Gastroesophageal sphincter (tissue), 4 donors: ENCODE measurements at regions not wholly inside any gene's neighbourhood (a gene's known extent, or its start where the extent isn't known, plus 50 kb on each side); places are given as distances from the start of the nearest gene placed in this dataset.

Experiments used
- ATAC-seq: fragments of 150-250 bp; one replicate; pipeline ENCODE4 v1.9.1; 2016; ENCODE audit warnings: mild to moderate bottlenecking, moderate library complexity
- H3K27ac ChIP-seq, 4 donors: fragments of 200-600 bp; sonication (generic) in 3 of 4; 1 replicate in 3 of 4; 2 replicates in 1 of 4; pipeline ENCODE4 v1.5.1; 2016 to 2019
- H3K27me3 ChIP-seq: fragments of 200-600 bp; sonication (generic); one replicate; pipeline ENCODE4 v1.5.1; 2019
- H3K36me3 ChIP-seq, 2 donors: fragments of 200-600 bp; sonication (generic); one replicate each; pipeline ENCODE4 v1.5.1; 2019; ENCODE audit warnings: control low read depth in 1 of 2
- H3K4me1 ChIP-seq, 3 donors: fragments of 200-600 bp; sonication (generic); 1 replicate in 2 of 3; 2 replicates in 1 of 3; pipeline ENCODE4 v1.5.1; 2016 to 2019; ENCODE audit warnings: control low read depth in 2 of 3
- H3K4me3 ChIP-seq, 2 donors: fragments of 200-600 bp; sonication (generic); one replicate each; pipeline ENCODE4 v1.5.1; 2019; ENCODE audit warnings: mild to moderate bottlenecking in 1 of 2, moderate library complexity in 1 of 2
- H3K9me3 ChIP-seq, 3 donors: fragments of 200-600 bp; sonication (generic); one replicate each; pipeline ENCODE4 v1.5.1; 2017 to 2019; ENCODE audit warnings: control low read depth in 2 of 3
- CTCF ChIP-seq, 4 experiments: fragments of 200-600 bp in 2 of 4; fragments of 450-650 bp in 2 of 4; sonication (generic) in 1 of 4; IDR thresholded peaks; one replicate each; pipeline ENCODE4 v1.5.1; 2017 to 2019; ENCODE audit warnings: antibody characterized with exemption in 4 of 4, mild to moderate bottlenecking in 2 of 4, moderate library complexity in 2 of 4
- EP300 ChIP-seq: sonication (generic); formaldehyde crosslinking; IDR thresholded peaks from one replicate; pipeline ENCODE4 v1.6.1; 2017; ENCODE audit warnings: antibody characterized with exemption, mild to moderate bottlenecking
- POLR2A ChIP-seq, 2 donors: fragments of 450-650 bp; IDR thresholded peaks; one replicate each; pipeline ENCODE4 v1.6.1; 2017; ENCODE audit warnings: antibody characterized with exemption in 2 of 2, mild to moderate bottlenecking in 2 of 2, moderate library complexity in 1 of 2
- POLR2AphosphoS5 ChIP-seq: sonication (generic); formaldehyde crosslinking; IDR thresholded peaks from one replicate; pipeline ENCODE4 v1.6.1; 2017; ENCODE audit warnings: antibody characterized with exemption
- WGBS, 2 donors: methylation state at CpG; one replicate each; pipeline ENCODE4 v1.1.5; 2018; ENCODE audit warnings: low coverage in 1 of 2; 5-methylcytosine and 5-hydroxymethylcytosine counted together

- no peak for TF ChIP-seq CTCF (IDR thresholded peaks at IDR 0.05)
- no peak for TF ChIP-seq POLR2A (IDR thresholded peaks at IDR 0.05)
- no peak for TF ChIP-seq POLR2AphosphoS5
- no peak for TF ChIP-seq EP300
- Histone ChIP-seq H3K27me3 (no peaks in the 10 kb centered on the region), H3K4me3 (no peak overlapping the region), H3K36me3 (no peaks in the 10 kb centered on the region), H3K27ac (no peak overlapping the region), H3K4me1 (no peaks in the 10 kb centered on the region), H3K9me3 (no peaks in the 10 kb centered on the region)
- ATAC-seq, result no peak
- 38 to 71% methylated on average over 1 to 2 of the region's 4 CpGs for WGBS, 2 donors
These were observed 81.5 kb downstream of the PJA1 start for GRCh38 chrX:69083801-69084200.

- Histone ChIP-seq H3K36me3 (no peaks in the 10 kb centered on the region), H3K9me3 (no peaks in the 10 kb centered on the region), H3K27ac (no peak overlapping the region), H3K4me1 (no peaks in the 10 kb centered on the region), H3K27me3 (no peaks in the 10 kb centered on the region), H3K4me3 (no peak overlapping the region)
- WGBS, 2 donors, result 85% methylated on average over 3 of the region's 3 CpGs; no CpG with 5 or more reads in 1 of the 2 donors
- no peak for ATAC-seq
- no peak for TF ChIP-seq CTCF (IDR thresholded peaks at IDR 0.05)
- TF ChIP-seq POLR2A (IDR thresholded peaks at IDR 0.05), result no peak
- no peak for TF ChIP-seq POLR2AphosphoS5
- TF ChIP-seq EP300, result no peak
These were observed 81.9 kb downstream of the PJA1 start for GRCh38 chrX:69083361-69083760.

GRCh38 chrX:69082753-69083150 is 82.5 kb downstream of the PJA1 start:
- Histone ChIP-seq H3K27me3 (no peaks in the 10 kb centered on the region), H3K4me1 (no peaks in the 10 kb centered on the region), H3K9me3 (no peaks in the 10 kb centered on the region), H3K36me3 (no peaks in the 10 kb centered on the region), H3K4me3 (no peak overlapping the region), H3K27ac (no peak overlapping the region)
- TF ChIP-seq POLR2AphosphoS5 (no peak), CTCF (IDR thresholded peaks at IDR 0.05) (no peak), EP300 (no peak), POLR2A (IDR thresholded peaks at IDR 0.05) (no peak)
- ATAC-seq, result no peak
- 80% methylated on average over 3 of the region's 7 CpGs; no CpG with 5 or more reads in 1 of the 2 donors for WGBS, 2 donors

- Histone ChIP-seq H3K4me1 (no peaks in the 10 kb centered on the region), H3K27me3 (no peaks in the 10 kb centered on the region), H3K27ac (no peak overlapping the region), H3K36me3 (no peaks in the 10 kb centered on the region), H3K9me3 (no peaks in the 10 kb centered on the region), H3K4me3 (no peak overlapping the region)
- 67 to 70% methylated on average over 1 to 2 of the region's 10 CpGs for WGBS, 2 donors
- no peak for ATAC-seq
- TF ChIP-seq EP300, result no peak
- TF ChIP-seq POLR2A (IDR thresholded peaks at IDR 0.05), result no peak
- TF ChIP-seq CTCF (IDR thresholded peaks at IDR 0.05), result no peak
- TF ChIP-seq POLR2AphosphoS5, result no peak
These were observed 83.0 kb downstream of the PJA1 start for GRCh38 chrX:69082055-69082752.

- no peaks in the 10 kb centered on the region for H3K27me3 ChIP-seq
- no peak overlapping the region for H3K4me3 ChIP-seq
- no peak for ATAC-seq
- H3K36me3 ChIP-seq, result no peaks in the 10 kb centered on the region
- no peak for TF ChIP-seq POLR2A (IDR thresholded peaks at IDR 0.05)
- TF ChIP-seq EP300, result no peak
- no peak for TF ChIP-seq CTCF (IDR thresholded peaks at IDR 0.05)
- TF ChIP-seq POLR2AphosphoS5, result no peak
- H3K27ac ChIP-seq, result no peak overlapping the region
- no CpG with 5 or more reads among the region's 15 CpGs for WGBS, 2 donors
- H3K9me3 ChIP-seq, result no peaks in the 10 kb centered on the region
- no peaks in the 10 kb centered on the region for H3K4me1 ChIP-seq
These were observed 84.3 kb downstream of the PJA1 start for GRCh38 chrX:69080855-69081465.
